GM19239 (cell line): ENCODE measurements at regions not wholly inside any gene's neighbourhood (a gene's known extent, or its start where the extent isn't known, plus 50 kb on each side); places are given as distances from the start of the nearest gene placed in this dataset.

Experiments
- DNase-seq: peaks from one replicate; pipeline ENCODE4 v3.0.0; 2011; ENCODE audit warnings: low spot score; ENCODE audit not compliant: insufficient read length
- FAIRE-seq: peaks from 2 replicates; lab custom pipeline; 2011; peaks lifted over from hg19 to GRCh38; lab: Jason Lieb, UNC

- FAIRE-seq (no peak), DNase-seq (no peak)
Observed at GRCh38 chr3:16834214-16834613, 50.5 kb upstream of the PLCL2 start.

- DNase-seq, result no peak
- FAIRE-seq, result no peak
Observed at GRCh38 chr3:16834753-16835152, 50.0 kb upstream of the PLCL2 start.
